ENCODE measurements at regions not wholly inside any gene's neighbourhood (a gene's known extent, or its start where the extent isn't known, plus 50 kb on each side); places are given as distances from the start of the nearest gene placed in this dataset.

- DNase-seq: peak in 1 of 2 experiments; percentile 29
- no peak for TF ChIP-seq POLR2A (IDR thresholded peaks at IDR 0.05; ENCODE audit: low read length)
- TF ChIP-seq GATA1 (IDR thresholded peaks at IDR 0.05; ENCODE audit: low read depth, low read length): no peak
Observed at GRCh38 chr4:138672393-138672976, 343.1 kb upstream of the NOCT start.

GRCh38 chr4:138671606-138672084, 343.9 kb upstream of the NOCT start:
- TF ChIP-seq GATA1 (IDR thresholded peaks at IDR 0.05; ENCODE audit: low read depth, low read length) (peak; percentile 49), POLR2A (IDR thresholded peaks at IDR 0.05; ENCODE audit: low read length) (no peak)
- DNase-seq: peak; percentile 85 to 97

GRCh38 chr4:138671106-138671505, 344.5 kb upstream of the NOCT start:
- DNase-seq: no peak
- TF ChIP-seq GATA1 (IDR thresholded peaks at IDR 0.05; ENCODE audit: low read depth, low read length) (no peak), POLR2A (IDR thresholded peaks at IDR 0.05; ENCODE audit: low read length) (no peak)

- TF ChIP-seq POLR2A (IDR thresholded peaks at IDR 0.05; ENCODE audit: low read length) (no peak), GATA1 (IDR thresholded peaks at IDR 0.05; ENCODE audit: low read depth, low read length) (no peak)
- DNase-seq: peak; percentile 35 to 41
Observed at GRCh38 chr4:138670681-138671080, 344.9 kb upstream of the NOCT start.

GRCh38 chr4:138669479-138670315, 345.9 kb upstream of the NOCT start:
- no peak for DNase-seq
- TF ChIP-seq GATA1 (IDR thresholded peaks at IDR 0.05; ENCODE audit: low read depth, low read length): no peak
- TF ChIP-seq POLR2A (IDR thresholded peaks at IDR 0.05; ENCODE audit: low read length): no peak

- TF ChIP-seq POLR2A (IDR thresholded peaks at IDR 0.05; ENCODE audit: low read length) (no peak), GATA1 (IDR thresholded peaks at IDR 0.05; ENCODE audit: low read depth, low read length) (no peak)
- DNase-seq: no peak
Observed at GRCh38 chr4:138668309-138668708, 347.3 kb upstream of the NOCT start.

GRCh38 chr4:138666366-138666765, 349.2 kb upstream of the NOCT start:
- TF ChIP-seq GATA1 (IDR thresholded peaks at IDR 0.05; ENCODE audit: low read depth, low read length): no peak
- TF ChIP-seq POLR2A (IDR thresholded peaks at IDR 0.05; ENCODE audit: low read length): no peak
- no peak for DNase-seq

- no peak for DNase-seq
- TF ChIP-seq POLR2A (IDR thresholded peaks at IDR 0.05; ENCODE audit: low read length) (no peak), GATA1 (IDR thresholded peaks at IDR 0.05; ENCODE audit: low read depth, low read length) (no peak)
Observed at GRCh38 chr4:138665851-138666250, 349.7 kb upstream of the NOCT start.

GRCh38 chr4:138663883-138664282, 351.7 kb upstream of the NOCT start:
- DNase-seq: no peak
- TF ChIP-seq POLR2A (IDR thresholded peaks at IDR 0.05; ENCODE audit: low read length): no peak
- TF ChIP-seq GATA1 (IDR thresholded peaks at IDR 0.05; ENCODE audit: low read depth, low read length): no peak

GRCh38 chr4:138659812-138660316, 355.7 kb upstream of the NOCT start:
- TF ChIP-seq POLR2A (IDR thresholded peaks at IDR 0.05; ENCODE audit: low read length) (no peak), GATA1 (IDR thresholded peaks at IDR 0.05; ENCODE audit: low read depth, low read length) (no peak)
- no peak for DNase-seq

- TF ChIP-seq POLR2A (IDR thresholded peaks at IDR 0.05; ENCODE audit: low read length) (no peak), GATA1 (IDR thresholded peaks at IDR 0.05; ENCODE audit: low read depth, low read length) (no peak)
- no peak for DNase-seq
Observed at GRCh38 chr4:138659037-138659811, 356.4 kb upstream of the NOCT start.

- no peak for DNase-seq
- TF ChIP-seq GATA1 (IDR thresholded peaks at IDR 0.05; ENCODE audit: low read depth, low read length) (no peak), POLR2A (IDR thresholded peaks at IDR 0.05; ENCODE audit: low read length) (no peak)
Observed at GRCh38 chr4:138658518-138658917, 357.1 kb upstream of the NOCT start.

- TF ChIP-seq POLR2A (IDR thresholded peaks at IDR 0.05; ENCODE audit: low read length) (no peak), GATA1 (IDR thresholded peaks at IDR 0.05; ENCODE audit: low read depth, low read length) (no peak)
- DNase-seq: no peak
Observed at GRCh38 chr4:138656990-138657389, 358.6 kb upstream of the NOCT start.

GRCh38 chr4:138655985-138656384, 359.6 kb upstream of the NOCT start:
- no peak for TF ChIP-seq GATA1 (IDR thresholded peaks at IDR 0.05; ENCODE audit: low read depth, low read length)
- no peak for TF ChIP-seq POLR2A (IDR thresholded peaks at IDR 0.05; ENCODE audit: low read length)
- DNase-seq: no peak
